Right lobe of liver (tissue), 4 donors: ENCODE measurements at regions not wholly inside any gene's neighbourhood (a gene's known extent, or its start where the extent isn't known, plus 50 kb on each side); places are given as distances from the start of the nearest gene placed in this dataset.

Experiments used
- CTCF ChIP-seq, 4 donors: fragments of 200-600 bp in 3 of 4; fragments of 450-650 bp in 1 of 4; IDR thresholded peaks; one replicate each; pipeline versions ENCODE4 v1.5.1 to v1.8.0; 2016 to 2022; ENCODE audit warnings: antibody characterized with exemption in 4 of 4, mild to moderate bottlenecking in 2 of 4
- POLR2A ChIP-seq: fragments of 450-650 bp; IDR thresholded peaks from one replicate; pipeline ENCODE4 v1.6.1; 2017; ENCODE audit warnings: antibody characterized with exemption, mild to moderate bottlenecking
- donor health status: DM: no; HTN: no; CAD: no.
- donor health status: DM: no; HTN: no; CAD: no.
- donor health status: DM: no; HTN: yes; CAD: no.

- TF ChIP-seq CTCF (IDR thresholded peaks at IDR 0.05): no peak
- no peak for TF ChIP-seq POLR2A
Measured at GRCh38 chr13:81726037-81726726, 1385.3 kb upstream of the SPRY2 start.
